GM18520 (cell line): ENCODE measurements at regions not wholly inside any gene's neighbourhood (a gene's known extent, or its start where the extent isn't known, plus 50 kb on each side); places are given as distances from the start of the nearest gene placed in this dataset.

ENCODE experiments used
- ATAC-seq: cut with Tn5 transposase; IDR thresholded peaks from one replicate; pipeline ENCODE4 v1.9.1; 2021; ENCODE audit not compliant: unreplicated experiment

DNA sequence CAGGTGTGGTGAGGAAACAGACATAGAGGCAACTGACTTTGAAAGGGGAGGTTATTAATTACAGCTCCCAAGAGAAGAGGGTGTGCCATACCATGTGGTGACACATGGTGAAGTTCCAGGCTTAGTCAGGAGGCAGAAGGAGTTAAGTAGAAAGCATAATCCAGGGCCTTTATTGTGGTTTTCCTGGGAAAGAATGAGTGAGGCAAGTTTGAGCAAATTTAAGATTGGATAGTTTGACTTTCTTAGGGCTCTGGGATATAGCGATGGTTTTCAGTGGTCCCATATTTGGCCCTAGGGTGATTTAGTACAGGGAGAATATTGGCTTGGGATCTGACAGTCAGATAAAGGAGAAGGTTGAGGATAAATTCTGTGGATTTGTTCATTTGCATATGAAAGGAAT lies 495.9 kb upstream of the FSTL5 start:
- no peak for ATAC-seq

DNA sequence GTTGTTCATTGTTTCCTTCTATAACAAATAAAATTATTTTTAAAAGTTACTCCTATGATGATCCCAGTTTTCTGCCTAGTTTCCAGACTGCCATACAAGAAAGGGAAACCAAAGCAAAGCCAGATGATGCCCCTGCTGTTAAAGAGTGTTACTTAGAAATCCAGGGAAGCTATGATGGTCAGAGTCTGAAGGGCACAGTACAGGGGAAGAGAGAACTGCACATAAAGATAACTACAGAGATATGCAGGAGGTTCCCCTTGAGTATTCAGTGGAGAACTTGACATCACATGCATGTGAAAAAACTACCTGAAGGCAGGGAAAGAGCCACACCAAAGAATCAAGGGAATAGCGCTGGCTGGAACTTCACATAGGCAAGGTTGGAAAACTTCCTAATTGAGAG lies 494.2 kb upstream of the FSTL5 start:
- no peak for ATAC-seq

DNA sequence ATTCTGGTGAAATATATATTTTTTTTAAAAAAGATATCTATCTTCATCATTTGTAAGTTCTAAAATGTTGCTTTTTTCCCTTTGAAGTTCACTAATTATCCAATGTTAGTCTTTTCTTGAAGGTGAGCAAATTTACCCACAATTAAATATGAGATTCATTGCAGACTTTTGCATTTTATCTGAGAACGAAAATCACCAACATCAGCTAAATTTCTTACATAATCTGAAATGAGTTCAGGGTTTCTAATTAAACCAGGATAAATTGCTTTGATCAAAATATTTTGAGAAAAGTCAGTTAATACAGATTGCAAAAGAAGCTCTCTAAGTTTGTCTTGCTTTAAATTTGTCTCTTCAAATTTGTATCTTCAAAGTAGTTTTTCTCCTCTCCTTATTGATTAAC lies 486.4 kb upstream of the FSTL5 start:
- ATAC-seq, result no peak

DNA sequence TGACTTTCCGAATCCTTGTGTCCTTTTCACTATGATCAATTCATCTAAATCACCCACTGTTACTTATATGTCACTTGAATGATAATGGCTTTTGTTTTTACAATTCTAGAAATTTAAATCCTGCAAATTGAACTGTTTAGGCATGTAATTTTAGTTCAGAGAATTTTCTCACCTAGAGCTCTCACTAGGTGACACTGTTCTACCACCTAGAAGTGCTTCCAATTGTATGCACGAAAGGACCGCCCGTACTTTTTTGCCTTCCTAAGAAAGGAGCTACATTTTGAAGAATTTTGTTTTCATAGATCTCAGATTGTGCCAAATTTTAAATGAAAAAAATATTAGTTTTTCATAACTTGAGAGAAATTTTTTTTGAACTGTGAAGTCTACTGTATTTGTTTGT lies 481.6 kb upstream of the FSTL5 start:
- no peak for ATAC-seq

DNA sequence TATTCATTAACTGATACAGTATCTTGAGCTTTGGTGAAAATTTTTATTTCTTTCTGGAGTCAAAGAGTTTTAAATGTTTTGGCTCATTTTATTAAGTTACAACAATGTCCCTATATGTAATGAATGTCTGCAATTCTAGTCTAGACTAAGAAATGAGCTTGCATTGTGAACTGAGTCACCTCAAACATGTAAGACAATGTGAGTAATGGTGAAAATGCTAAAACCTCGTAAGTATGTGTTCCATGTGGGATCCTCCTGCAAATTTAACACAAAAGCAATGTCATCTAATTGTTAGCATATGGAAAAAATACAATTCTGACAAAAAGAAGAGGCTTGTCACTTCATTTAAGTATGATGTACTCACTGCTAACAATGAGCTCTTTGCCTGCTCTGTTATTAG lies 480.5 kb upstream of the FSTL5 start:
- no peak for ATAC-seq

DNA sequence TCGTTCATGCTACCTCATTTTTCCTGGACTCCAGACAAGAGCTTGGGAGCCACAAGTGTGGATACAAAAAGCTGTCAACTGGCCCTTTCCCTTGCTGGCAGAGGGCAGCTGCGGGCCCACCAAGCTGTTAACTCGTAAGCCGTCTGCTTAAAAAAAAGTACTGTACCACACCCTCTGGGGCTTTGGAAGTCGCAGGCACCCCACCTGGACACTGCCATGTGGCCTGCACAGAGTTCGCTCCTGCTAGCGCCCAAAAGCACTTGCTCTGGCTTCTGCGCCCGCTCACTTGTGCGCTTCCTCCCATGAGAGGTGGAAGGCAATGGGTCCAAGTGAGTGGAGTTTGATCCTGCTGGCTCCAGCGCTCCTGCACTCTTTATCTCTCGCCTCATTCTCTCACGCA lies 476.4 kb upstream of the FSTL5 start:
- ATAC-seq, result no peak

DNA sequence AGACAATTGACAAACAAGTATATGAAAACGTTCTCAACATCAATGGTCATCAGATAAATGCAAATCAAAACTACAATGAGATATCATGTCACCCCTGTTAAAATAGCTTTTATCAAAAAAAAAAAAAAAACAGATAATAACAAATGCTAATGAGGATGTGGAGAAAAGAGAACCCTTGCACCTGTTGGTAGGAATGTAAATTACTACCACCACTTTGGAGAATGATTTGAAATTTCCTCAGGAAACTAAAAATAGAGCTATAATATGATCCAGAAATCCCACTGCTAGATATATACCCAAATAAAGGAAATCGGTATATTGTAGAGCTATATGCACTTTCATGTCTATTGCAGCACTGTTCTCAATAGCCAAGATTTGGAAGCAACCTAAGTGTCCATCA lies 470.6 kb upstream of the FSTL5 start:
- no peak for ATAC-seq

DNA sequence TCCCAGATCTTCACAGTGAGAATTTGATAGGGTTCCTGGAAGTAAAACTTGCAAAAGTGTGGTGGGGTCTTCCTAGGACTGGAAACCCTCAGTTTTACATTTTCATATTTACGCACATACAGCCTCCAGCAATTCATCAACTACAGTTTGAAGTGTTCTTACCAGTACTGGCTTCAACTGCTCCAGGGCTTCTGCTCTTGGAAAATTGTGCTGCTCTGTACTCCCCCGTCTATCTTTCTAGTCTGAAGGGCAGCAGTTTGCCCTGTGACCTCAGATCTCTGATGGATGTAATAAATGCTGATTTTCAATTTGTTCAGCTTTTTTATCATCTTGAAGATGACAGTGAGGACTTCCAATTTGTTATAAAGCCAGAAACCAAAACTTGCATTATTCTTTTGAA lies 458.9 kb upstream of the FSTL5 start:
- no peak for ATAC-seq

DNA sequence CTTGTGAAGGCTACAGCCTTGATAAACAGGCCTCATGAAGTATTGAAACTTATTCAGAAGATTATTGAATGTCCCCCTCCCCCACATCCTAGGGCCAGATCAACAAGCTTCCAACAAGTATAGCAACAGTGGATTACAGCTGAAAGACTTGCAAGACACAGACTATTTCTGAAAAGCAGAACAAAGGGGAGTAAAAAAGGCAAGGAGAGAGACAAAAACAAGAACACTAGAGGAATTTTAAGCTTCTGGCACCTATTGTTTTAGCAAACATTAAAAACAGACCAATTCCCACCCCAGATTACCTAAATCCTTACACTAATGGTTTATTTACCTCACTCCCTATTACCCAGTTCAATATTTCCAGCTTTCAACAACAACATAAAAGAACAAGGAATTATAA lies 446.3 kb upstream of the FSTL5 start:
- ATAC-seq, result no peak

DNA sequence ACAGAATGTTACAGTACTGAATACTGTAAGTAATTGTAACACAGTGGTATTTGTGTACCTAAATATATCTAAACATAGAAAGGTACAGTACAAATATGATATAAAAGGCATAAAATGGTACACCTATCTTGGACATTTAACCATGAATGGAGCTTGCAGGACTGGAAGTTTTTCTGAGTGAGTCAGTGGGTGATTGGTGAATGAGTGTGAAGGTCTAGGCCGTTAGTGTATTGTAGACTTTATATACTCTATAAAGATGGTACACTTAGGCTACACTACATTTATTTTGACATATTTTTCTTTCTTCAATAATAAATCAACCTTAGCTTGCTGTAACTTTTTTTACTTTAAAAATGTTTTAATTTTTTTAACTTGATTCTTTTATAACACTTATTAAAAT lies 422.5 kb upstream of the FSTL5 start:
- ATAC-seq, result no peak

DNA sequence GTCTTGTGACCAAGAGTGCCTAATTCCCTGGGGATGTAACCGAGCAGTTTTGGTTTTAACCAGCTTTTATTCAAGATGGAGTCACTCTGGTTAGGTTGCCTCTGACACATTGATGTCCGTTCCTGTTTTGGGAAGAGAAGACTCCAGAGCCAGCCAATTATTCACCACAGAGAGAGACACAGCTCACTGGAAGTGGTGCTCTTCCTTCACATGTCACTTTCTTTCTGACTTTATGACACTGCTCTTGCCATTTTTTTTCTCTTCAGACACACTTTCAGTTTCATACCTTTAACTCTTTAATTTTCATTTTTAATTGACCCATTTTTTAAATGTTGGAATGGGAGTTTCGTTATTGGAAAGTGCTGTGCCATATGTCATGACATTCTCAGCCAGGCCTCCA lies 418.4 kb upstream of the FSTL5 start:
- no peak for ATAC-seq

DNA sequence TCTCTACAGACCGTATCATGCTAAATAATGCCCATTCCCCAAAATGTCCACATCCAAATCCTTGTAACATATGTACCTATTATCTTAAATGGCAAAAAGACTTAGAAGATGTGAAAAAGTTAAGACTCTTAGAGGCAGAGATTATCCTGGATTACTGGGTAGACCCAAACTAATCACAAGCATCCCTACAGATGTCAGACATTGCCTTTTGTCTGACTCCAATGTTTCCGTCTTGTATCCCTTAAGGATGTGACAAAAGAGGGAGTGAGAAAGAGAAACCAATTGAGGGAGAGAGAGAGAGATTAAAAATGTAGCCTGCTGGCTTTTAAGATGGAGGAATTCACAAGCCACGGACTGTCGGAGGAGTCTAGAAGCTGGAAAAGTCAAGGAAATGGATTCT lies 401.9 kb upstream of the FSTL5 start:
- ATAC-seq, result no peak

DNA sequence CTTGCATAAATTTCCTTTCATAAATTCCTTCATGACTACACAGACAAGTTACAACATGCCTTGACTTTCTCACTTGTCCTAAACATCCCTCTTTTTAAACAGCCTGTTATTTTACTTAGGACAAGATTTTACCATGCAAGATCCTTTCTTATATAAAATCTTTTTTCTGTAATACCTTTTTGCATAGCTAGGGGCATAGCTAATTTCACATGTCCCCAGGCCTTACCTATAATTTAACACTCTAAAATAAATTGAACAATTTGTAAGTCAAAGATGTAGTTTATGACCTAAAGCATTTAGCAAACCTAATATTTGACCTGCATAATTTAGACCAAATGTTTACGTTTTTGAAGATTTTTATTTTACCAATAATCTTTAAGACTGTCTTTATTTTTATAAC lies 396.3 kb upstream of the FSTL5 start:
- ATAC-seq, result no peak

DNA sequence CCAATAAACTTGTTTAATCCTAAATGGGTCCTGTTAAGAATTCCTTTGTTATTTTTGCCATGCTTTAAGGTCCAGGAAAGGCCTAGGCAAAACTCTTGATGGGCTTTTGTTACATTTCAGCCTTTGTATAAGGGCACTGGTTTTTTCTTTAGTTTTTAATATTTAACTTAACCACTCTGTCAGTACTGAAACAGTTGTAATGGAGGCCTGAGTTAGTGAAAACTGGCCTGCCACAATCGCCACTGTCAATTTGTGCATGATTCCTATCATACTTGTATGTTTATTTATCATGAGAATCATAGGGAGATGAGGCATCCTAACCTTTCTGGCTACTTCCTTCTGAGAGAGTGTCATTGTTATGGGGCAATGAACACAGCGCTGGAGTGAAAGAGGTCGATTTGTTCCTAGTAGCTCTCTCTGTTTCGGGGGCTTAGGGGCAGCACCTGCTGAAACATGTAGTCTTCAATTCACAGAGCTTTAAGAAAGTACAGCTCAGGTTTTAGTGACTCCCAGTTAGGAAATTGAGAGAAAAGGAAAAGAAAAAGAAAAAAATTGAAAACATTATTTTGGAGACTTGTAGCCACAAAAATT lies 393.8 kb upstream of the FSTL5 start:
- no peak for ATAC-seq

DNA sequence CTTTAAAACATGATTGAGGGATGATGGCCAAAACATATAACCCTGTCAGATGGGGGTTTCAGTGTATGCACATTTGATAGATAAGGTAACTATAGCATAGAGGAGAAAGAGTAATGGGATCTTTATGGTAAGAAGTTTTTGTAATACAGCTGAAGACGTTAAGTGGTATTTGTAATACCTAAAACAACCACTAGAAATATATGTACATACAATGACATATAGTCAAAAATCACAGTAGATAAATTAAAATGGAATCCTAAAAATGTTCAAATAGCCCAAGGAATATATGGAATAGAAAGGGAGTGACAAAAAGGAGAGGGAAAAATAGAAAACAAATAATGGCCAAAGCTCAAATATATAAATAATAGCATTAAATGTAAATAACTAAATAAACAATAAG lies 371.3 kb upstream of the FSTL5 start:
- no peak for ATAC-seq

DNA sequence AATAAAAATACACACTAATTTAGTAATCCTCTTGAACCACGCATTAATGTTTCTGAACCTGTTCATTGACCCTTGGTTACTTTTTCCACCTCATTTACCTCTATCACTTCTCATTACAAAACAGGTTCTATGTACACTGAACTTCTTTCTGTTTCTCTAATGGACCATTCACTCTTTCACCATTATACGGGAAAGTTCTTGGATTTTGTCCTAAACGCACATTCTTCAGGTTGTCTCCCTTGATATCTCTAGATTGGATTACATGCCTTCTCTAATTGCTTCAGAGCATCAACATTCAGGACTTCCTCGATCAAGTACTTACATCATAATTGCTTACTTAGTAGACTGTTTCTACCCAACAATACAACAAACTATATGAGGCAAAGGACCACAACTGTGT lies 359.4 kb upstream of the FSTL5 start:
- no peak for ATAC-seq

DNA sequence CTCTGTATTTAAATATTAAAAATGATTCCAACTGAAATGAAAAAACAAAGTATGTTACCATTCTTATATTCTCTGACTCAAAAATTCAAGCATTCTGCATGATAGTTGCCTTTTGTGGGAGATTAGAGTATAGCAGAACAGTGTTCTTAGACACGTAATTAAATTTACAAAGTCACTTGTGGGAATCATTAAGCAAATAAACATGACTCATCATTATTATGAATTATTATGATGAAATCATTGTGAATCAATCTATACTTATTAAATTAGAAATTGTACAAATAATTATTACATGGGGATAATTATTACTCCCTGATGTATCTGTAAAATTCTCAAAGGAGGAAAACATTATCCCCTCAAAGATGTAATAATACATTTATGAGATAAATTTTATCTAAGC lies 358.9 kb upstream of the FSTL5 start:
- no peak for ATAC-seq

DNA sequence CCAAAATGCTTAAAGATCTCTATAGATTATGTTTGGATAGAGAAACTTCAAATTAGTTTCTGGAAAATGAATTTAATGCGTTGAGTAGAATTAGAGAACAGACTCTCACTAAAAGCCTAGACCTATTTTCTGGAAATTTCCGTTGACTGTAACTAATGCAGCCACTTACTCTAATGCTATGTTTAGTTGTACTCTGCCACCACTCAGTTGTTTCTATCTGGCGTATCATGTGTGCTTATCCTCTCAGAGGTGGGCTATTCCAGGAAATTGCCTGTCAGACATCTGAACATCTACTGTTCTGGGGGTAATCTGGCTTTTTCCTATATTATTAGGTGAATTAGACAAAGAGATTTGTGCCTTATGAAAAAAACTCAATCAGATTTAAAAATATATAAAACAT lies 347.1 kb upstream of the FSTL5 start:
- ATAC-seq, result no peak

DNA sequence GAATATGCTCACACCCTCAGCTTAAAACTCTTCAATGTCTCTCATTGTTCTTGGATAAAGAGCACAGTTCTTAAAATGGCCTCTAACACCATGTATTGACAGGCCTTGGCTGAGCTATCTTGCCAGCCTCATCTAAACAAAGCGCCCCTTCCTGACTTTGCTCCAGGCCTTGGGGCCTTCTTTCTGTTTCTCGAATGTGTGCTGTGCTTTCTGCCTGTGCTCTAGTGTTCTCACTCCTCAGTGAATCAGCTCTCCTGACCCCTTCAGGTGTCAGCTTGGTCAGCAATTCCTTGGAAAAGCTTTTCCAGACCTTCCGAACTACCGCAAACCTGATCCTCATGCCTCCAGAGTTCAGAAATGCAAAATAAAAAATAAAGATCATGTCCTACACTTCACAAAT lies 346.3 kb upstream of the FSTL5 start:
- no peak for ATAC-seq

DNA sequence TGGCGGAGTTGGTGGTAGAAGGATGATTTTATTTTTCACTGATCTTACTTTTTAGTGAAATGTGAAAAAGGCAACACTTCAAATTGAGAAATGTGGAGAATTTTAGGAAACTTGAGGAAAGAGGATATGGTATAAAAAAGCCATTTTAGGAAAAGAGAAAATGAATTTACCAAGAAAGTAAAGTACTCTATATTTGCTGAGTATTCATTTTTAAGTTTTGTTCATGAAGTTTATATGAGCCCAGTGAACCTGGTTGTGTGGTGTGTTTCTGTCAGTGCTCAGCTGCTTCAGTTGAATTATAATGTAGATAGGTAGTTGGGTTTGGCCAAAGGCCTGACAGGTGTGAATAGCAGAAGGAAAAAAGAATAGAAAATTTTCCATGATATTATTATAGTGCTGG lies 345.5 kb upstream of the FSTL5 start:
- no peak for ATAC-seq

DNA sequence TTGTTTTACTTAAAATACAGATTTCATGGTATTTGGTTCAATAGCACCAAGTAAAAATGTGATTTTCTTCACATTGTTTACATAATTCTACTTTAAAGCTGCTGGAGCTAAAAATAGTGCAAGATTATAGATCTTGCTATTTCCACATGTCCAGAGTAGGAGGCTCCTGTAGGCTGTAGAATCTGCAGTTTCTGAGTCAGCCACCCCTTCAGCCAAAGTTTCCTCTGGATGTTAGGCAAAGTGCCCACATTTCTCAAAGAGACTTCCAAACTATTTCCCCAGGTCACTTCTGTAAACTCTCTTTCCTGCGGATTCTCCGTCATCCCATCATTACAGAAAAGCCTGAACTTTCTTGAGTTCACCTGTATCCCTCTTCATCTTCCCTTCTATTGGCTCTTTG lies 342.5 kb upstream of the FSTL5 start:
- no peak for ATAC-seq

DNA sequence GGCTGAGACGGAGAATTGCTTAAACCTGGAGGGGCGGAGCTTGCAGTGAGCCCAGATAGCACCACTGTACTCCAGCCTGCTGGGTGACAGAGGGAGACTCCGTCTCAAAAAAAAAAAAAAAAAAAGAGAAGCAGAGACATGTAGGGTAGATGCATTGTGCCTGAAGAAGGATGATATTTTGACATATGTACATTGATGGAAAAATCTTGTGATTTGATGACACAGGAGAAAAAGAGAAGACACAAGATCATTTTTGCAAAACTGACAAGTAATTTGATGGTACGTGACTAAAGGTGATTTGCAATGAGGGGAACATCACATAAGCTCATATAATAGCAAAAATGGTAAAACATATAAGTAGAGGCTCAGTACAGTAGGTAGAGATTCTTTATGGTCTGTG lies 340.1 kb upstream of the FSTL5 start:
- no peak for ATAC-seq

DNA sequence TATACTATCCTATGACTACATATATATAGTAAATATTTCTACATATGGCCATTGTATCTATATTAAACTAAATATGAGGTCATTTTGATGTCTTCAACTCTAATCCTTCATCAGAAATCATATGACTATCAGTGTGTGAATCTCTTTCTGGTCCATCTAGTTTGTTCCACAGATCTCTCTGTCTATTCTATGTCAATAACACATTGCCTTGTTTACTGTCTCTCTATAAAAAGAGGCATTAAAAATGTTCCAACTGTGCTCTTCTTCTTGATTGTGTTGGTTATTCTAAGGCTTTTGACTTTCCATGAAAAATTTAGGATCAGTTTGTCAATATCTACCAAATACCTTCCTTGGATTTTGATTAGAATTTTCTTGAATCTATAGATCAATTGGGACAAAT lies 338.3 kb upstream of the FSTL5 start:
- no peak for ATAC-seq

DNA sequence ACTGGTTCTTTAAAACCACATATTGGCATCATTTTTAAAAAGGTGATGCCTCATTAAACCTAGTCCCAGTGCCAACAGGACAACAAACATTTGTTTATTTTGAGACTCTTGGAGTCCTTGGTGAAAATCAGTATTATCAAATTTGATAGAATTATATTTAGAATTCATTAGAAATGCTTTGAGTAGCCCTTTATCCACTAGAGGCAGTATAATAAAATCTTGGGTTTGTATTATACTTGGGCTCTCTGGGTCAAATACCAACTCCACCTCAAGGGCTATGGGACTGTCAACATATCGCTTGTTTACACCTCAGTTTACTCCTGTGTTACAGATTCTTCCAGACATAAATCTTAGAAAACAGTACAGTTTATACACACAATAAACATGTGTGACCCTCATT lies 335.7 kb upstream of the FSTL5 start:
- no peak for ATAC-seq
